Body of pancreas (tissue), 4 donors: ENCODE measurements at regions not wholly inside any gene's neighbourhood (a gene's known extent, or its start where the extent isn't known, plus 50 kb on each side); places are given as distances from the start of the nearest gene placed in this dataset.

ENCODE experiments used
- CTCF ChIP-seq, 7 experiments: fragments of 450-650 bp in 4 of 7; fragments of 200-600 bp in 3 of 7; sonication (generic) in 3 of 7; IDR thresholded peaks; one replicate each; pipeline ENCODE4 v1.5.1; 2016 to 2019; ENCODE audit warnings: antibody characterized with exemption in 7 of 7
- POLR2A ChIP-seq, 3 donors: fragments of 450-650 bp; IDR thresholded peaks; one replicate each; pipeline ENCODE4 v1.6.1; 2016; ENCODE audit warnings: antibody characterized with exemption in 3 of 3, mild to moderate bottlenecking in 2 of 3

GRCh38 chr7:84611391-84611790, 416.8 kb upstream of the SEMA3A start:
- TF ChIP-seq CTCF (IDR thresholded peaks at IDR 0.05): no peak
- TF ChIP-seq POLR2A (IDR thresholded peaks at IDR 0.05): no peak
